KMS-11 (cell line): ENCODE measurements at regions not wholly inside any gene's neighbourhood (a gene's known extent, or its start where the extent isn't known, plus 50 kb on each side); places are given as distances from the start of the nearest gene placed in this dataset.

ENCODE experiments used
- H2AFZ ChIP-seq: fragments of 200-600 bp; sonication (generic); 2 replicates; pipeline ENCODE4 v1.6.1; 2016; ENCODE audit warnings: antibody characterized with exemption, mixed run types, low read depth
- H3K27ac ChIP-seq: fragments of 200-600 bp; sonication (generic); 2 replicates; pipeline ENCODE4 v1.6.1; 2016; ENCODE audit warnings: mild to moderate bottlenecking, mixed run types
- H3K27me3 ChIP-seq: fragments of 200-600 bp; sonication (generic); 2 replicates; pipeline ENCODE4 v1.6.1; 2017; ENCODE audit warnings: mild to moderate bottlenecking, low read depth, mixed run types, moderate library complexity; ENCODE audit not compliant: insufficient read depth
- H3K36me3 ChIP-seq: fragments of 200-600 bp; sonication (generic); 2 replicates; pipeline ENCODE4 v1.6.1; 2017; ENCODE audit warnings: mild to moderate bottlenecking, mixed run types; ENCODE audit not compliant: insufficient read depth
- H3K4me1 ChIP-seq: fragments of 200-600 bp; sonication (generic); 2 replicates; pipeline ENCODE4 v1.6.1; 2016; ENCODE audit warnings: mild to moderate bottlenecking, low read depth, mixed run types; ENCODE audit not compliant: poor library complexity, severe bottlenecking
- H3K4me2 ChIP-seq: fragments of 200-600 bp; sonication (generic); 2 replicates; pipeline ENCODE4 v1.7.0; 2016; ENCODE audit warnings: mild to moderate bottlenecking, mixed run types
- H3K4me3 ChIP-seq: fragments of 200-600 bp; sonication (generic); IDR thresholded peaks from 2 replicates; pipeline ENCODE4 v1.6.1; 2017; ENCODE audit warnings: low read depth, low read length, mixed read lengths; ENCODE audit not compliant: insufficient read depth
- H3K79me2 ChIP-seq: fragments of 200-600 bp; sonication (generic); 2 replicates; pipeline ENCODE4 v1.6.1; 2016; ENCODE audit warnings: low read depth, mixed run types; ENCODE audit not compliant: insufficient read depth
- H3K9ac ChIP-seq: fragments of 200-600 bp; sonication (generic); 2 replicates; pipeline ENCODE4 v1.6.1; 2016; ENCODE audit warnings: mild to moderate bottlenecking, mixed run types
- H4K20me1 ChIP-seq: fragments of 200-600 bp; sonication (generic); 2 replicates; pipeline ENCODE4 v1.6.1; 2016; ENCODE audit warnings: mild to moderate bottlenecking, mixed run types; ENCODE audit not compliant: insufficient read depth
- CTCF ChIP-seq: fragments of 200-600 bp; sonication (generic); conservative IDR thresholded peaks from 2 replicates; pipeline ENCODE4 v1.6.1; 2017; ENCODE audit warnings: low read depth, mild to moderate bottlenecking, antibody characterized with exemption, low read length, moderate library complexity, mixed read lengths

- TF ChIP-seq CTCF: no peak
Observed at GRCh38 chr2:5067816-5068215, 624.4 kb upstream of the SOX11 start.

GRCh38 chr2:5070257-5070656 is 621.9 kb upstream of the SOX11 start:
- Histone ChIP-seq H4K20me1 (no peaks in the 10 kb centered on the region), H3K9ac (no peak overlapping the region), H3K4me1 (no peaks in the 10 kb centered on the region), H2AFZ (no peak overlapping the region), H3K27ac (no peak overlapping the region), H3K79me2 (no peaks in the 10 kb centered on the region), H3K4me2 (no peak overlapping the region), H3K27me3 (no peaks in the 10 kb centered on the region), H3K4me3 (no peak overlapping the region), H3K36me3 (no peaks in the 10 kb centered on the region)
- no peak for TF ChIP-seq CTCF

More at GRCh38 chr2:5067816-5068215, 624.4 kb upstream of the SOX11 start:
- Histone ChIP-seq H3K27me3 (no peaks in the 10 kb centered on the region), H3K36me3 (no peaks in the 10 kb centered on the region), H3K79me2 (no peaks in the 10 kb centered on the region), H3K4me2 (no peak overlapping the region), H2AFZ (no peak overlapping the region), H3K4me3 (no peak overlapping the region), H3K27ac (no peak overlapping the region), H3K9ac (no peak overlapping the region), H4K20me1 (no peaks in the 10 kb centered on the region), H3K4me1 (no peaks in the 10 kb centered on the region)

- H4K20me1 ChIP-seq: no peaks in the 10 kb centered on the region
- no peaks in the 10 kb centered on the region for H3K36me3 ChIP-seq
- H3K4me3 ChIP-seq: no peak overlapping the region
- H3K9ac ChIP-seq: no peak overlapping the region
- H3K79me2 ChIP-seq: no peaks in the 10 kb centered on the region
- no peak overlapping the region for H2AFZ ChIP-seq
- no peaks in the 10 kb centered on the region for H3K4me1 ChIP-seq
- H3K27me3 ChIP-seq: no peaks in the 10 kb centered on the region
- H3K27ac ChIP-seq: no peak overlapping the region
- no peak overlapping the region for H3K4me2 ChIP-seq
- TF ChIP-seq CTCF: no peak
Observed at GRCh38 chr2:5074733-5075132, 617.5 kb upstream of the SOX11 start.

GRCh38 chr2:5076599-5076998 is 615.6 kb upstream of the SOX11 start:
- H3K79me2 ChIP-seq: no peaks in the 10 kb centered on the region

More at GRCh38 chr2:5076599-5076998, 615.6 kb upstream of the SOX11 start:
- no peak for TF ChIP-seq CTCF
- Histone ChIP-seq H3K27me3 (no peaks in the 10 kb centered on the region), H2AFZ (no peak overlapping the region), H3K27ac (no peak overlapping the region), H4K20me1 (no peaks in the 10 kb centered on the region), H3K4me3 (no peak overlapping the region), H3K4me2 (no peak overlapping the region), H3K9ac (no peak overlapping the region), H3K4me1 (no peaks in the 10 kb centered on the region), H3K36me3 (no peaks in the 10 kb centered on the region)
